ENCODE measurements at regions not wholly inside any gene's neighbourhood (a gene's known extent, or its start where the extent isn't known, plus 50 kb on each side); places are given as distances from the start of the nearest gene placed in this dataset.

- TF ChIP-seq YY1 (IDR thresholded peaks at IDR 0.05; ENCODE audit: low read depth) (no peak), CTCF (IDR thresholded peaks at IDR 0.05) (no peak), FOXM1 (IDR thresholded peaks at IDR 0.05; ENCODE audit: low read depth) (no peak), GATA2 (CRISPR knock-in tag; IDR thresholded peaks at IDR 0.05) (no peak), TAF1 (IDR thresholded peaks at IDR 0.05; ENCODE audit: borderline replicate concordance, low read depth, low read length) (no peak), EZH2phosphoT487 (IDR thresholded peaks at IDR 0.05; ENCODE audit: borderline replicate concordance, low read depth) (no peak), FOSL2 (IDR thresholded peaks at IDR 0.05; ENCODE audit: borderline replicate concordance, low read depth) (no peak)
- TF ChIP-seq, protein P1, sequence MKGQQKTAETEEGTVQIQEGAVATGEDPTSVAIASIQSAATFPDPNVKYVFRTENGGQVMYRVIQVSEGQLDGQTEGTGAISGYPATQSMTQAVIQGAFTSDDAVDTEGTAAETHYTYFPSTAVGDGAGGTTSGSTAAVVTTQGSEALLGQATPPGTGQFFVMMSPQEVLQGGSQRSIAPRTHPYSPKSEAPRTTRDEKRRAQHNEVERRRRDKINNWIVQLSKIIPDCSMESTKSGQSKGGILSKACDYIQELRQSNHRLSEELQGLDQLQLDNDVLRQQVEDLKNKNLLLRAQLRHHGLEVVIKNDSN (IDR thresholded peaks at IDR 0.05; ENCODE audit: borderline replicate concordance, low read depth) = no peak
- TF ChIP-seq, protein P2, sequence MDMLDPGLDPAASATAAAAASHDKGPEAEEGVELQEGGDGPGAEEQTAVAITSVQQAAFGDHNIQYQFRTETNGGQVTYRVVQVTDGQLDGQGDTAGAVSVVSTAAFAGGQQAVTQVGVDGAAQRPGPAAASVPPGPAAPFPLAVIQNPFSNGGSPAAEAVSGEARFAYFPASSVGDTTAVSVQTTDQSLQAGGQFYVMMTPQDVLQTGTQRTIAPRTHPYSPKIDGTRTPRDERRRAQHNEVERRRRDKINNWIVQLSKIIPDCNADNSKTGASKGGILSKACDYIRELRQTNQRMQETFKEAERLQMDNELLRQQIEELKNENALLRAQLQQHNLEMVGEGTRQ (IDR thresholded peaks at IDR 0.05; ENCODE audit: borderline replicate concordance, low read depth, low read length) = no peak
- no peaks in the 10 kb centered on the region for H3K36me3 ChIP-seq (replicated peaks in 1 of 2; ENCODE audit: control insufficient read depth in 1 of 2, insufficient read depth in 2 of 2, low read length in 1 of 2)
- H3K9ac ChIP-seq = no peak overlapping the region
- no peaks in the 10 kb centered on the region; a peak in 1 of 4 replicates for H3K4me1 ChIP-seq (ENCODE audit: control insufficient read depth in 1 of 2, insufficient read depth in 2 of 2, low read depth in 1 of 2, low read length in 1 of 2)
- no peaks in the 10 kb centered on the region for H3K27me3 ChIP-seq (ENCODE audit: insufficient read depth)
- no peak overlapping the region for H3K27ac ChIP-seq (ENCODE audit: low read depth in 2 of 2, low read length in 1 of 2)
- CTCF ChIA-PET = no interaction called here
- no peaks in the 10 kb centered on the region for H3K79me2 ChIP-seq (ENCODE audit: insufficient read depth)
- 36% methylated on average over 4 of the region's 4 CpGs for WGBS (ENCODE audit: low lambda C conversion rate)
- POLR2A ChIA-PET = no interaction called here
- no peaks in the 10 kb centered on the region for H3K9me2 ChIP-seq
- no peaks in the 10 kb centered on the region for H4K20me1 ChIP-seq (ENCODE audit: insufficient read depth)
- no peak for DNase-seq
- H2AFZ ChIP-seq (ENCODE audit: low read depth) = no peak overlapping the region
- H3F3A ChIP-seq (replicated peaks; ENCODE audit: insufficient read depth) = no peaks in the 10 kb centered on the region
- H3K9me3 ChIP-seq = no peaks in the 10 kb centered on the region
- no peak overlapping the region for H3K4me3 ChIP-seq (ENCODE audit: low read depth in 2 of 2, low read length in 1 of 2)
- H3K4me2 ChIP-seq = no peak overlapping the region
Observed at GRCh38 chr2:106012001-106012590, 182.0 kb downstream of the UXS1 start.

- DNase-seq = no peak
- no peaks in the 10 kb centered on the region for H3F3A ChIP-seq (replicated peaks; ENCODE audit: insufficient read depth)
- no peak overlapping the region for H3K27ac ChIP-seq (ENCODE audit: low read depth in 2 of 2, low read length in 1 of 2)
- no peaks in the 10 kb centered on the region for H3K27me3 ChIP-seq (ENCODE audit: insufficient read depth)
- H3K79me2 ChIP-seq (ENCODE audit: insufficient read depth) = no peaks in the 10 kb centered on the region
- H3K9ac ChIP-seq = no peak overlapping the region
- TF ChIP-seq FOXJ3 (CRISPR knock-in tag; IDR thresholded peaks at IDR 0.05) (no peak), SIN3A (IDR thresholded peaks at IDR 0.05; ENCODE audit: borderline replicate concordance, low read depth, low read length) (no peak), POLR2AphosphoS5 (IDR thresholded peaks at IDR 0.05; ENCODE audit: low read depth, low read length) (no peak), FOSL2 (IDR thresholded peaks at IDR 0.05; ENCODE audit: borderline replicate concordance, low read depth) (no peak), MEF2A (IDR thresholded peaks at IDR 0.05; ENCODE audit: borderline replicate concordance, low read depth) (no peak)
- TF ChIP-seq, protein P1 (IDR thresholded peaks at IDR 0.05; ENCODE audit: borderline replicate concordance, low read depth) = no peak
- no peaks in the 10 kb centered on the region; a peak in 1 of 4 replicates for H3K4me1 ChIP-seq (ENCODE audit: control insufficient read depth in 1 of 2, insufficient read depth in 2 of 2, low read depth in 1 of 2, low read length in 1 of 2)
- H3K4me3 ChIP-seq (ENCODE audit: low read depth in 2 of 2, low read length in 1 of 2) = no peak overlapping the region
- WGBS (ENCODE audit: low lambda C conversion rate) = 47% methylated on average over 2 of the region's 2 CpGs
- POLR2A ChIA-PET = no interaction called here
- CTCF ChIA-PET = interaction anchor here (1.2 kb wide), 1 partner anchor 11 kb away, joined by 4 read pairs; no protein-coding TSS in a partner anchor
- H3K9me3 ChIP-seq = no peaks in the 10 kb centered on the region
- no peaks in the 10 kb centered on the region for H3K9me2 ChIP-seq
- no peaks in the 10 kb centered on the region for H4K20me1 ChIP-seq (ENCODE audit: insufficient read depth)
- no peak overlapping the region for H2AFZ ChIP-seq (ENCODE audit: low read depth)
- H3K4me2 ChIP-seq = no peak overlapping the region
- no peaks in the 10 kb centered on the region for H3K36me3 ChIP-seq (replicated peaks in 1 of 2; ENCODE audit: control insufficient read depth in 1 of 2, insufficient read depth in 2 of 2, low read length in 1 of 2)
Observed at GRCh38 chr2:106011380-106011779, 182.7 kb downstream of the UXS1 start.
